ENCODE measurements at regions not wholly inside any gene's neighbourhood (a gene's known extent, or its start where the extent isn't known, plus 50 kb on each side); places are given as distances from the start of the nearest gene placed in this dataset.

GRCh38 chr6:63460971-63461370, 111.3 kb upstream of the LOC128125822 start:
- H3K4me1 ChIP-seq, result no peaks in the 10 kb centered on the region
- H3K9me3 ChIP-seq (ENCODE audit: control insufficient read depth, low read length), result no peaks in the 10 kb centered on the region
- H3K4me2 ChIP-seq (ENCODE audit: low read length), result no peak overlapping the region
- no peak for TF ChIP-seq CTCF (IDR thresholded peaks at IDR 0.05)
- no peak overlapping the region for H3K27ac ChIP-seq
- no peaks in the 10 kb centered on the region for H3K27me3 ChIP-seq (ENCODE audit: control insufficient read depth, insufficient read depth, low read length)
- no peak overlapping the region for H2AFZ ChIP-seq
- no peak overlapping the region for H3K9ac ChIP-seq
- no peak overlapping the region for H3K4me3 ChIP-seq (ENCODE audit: low read depth, low read length)
- H3K79me2 ChIP-seq, result no peaks in the 10 kb centered on the region
- H3K36me3 ChIP-seq (ENCODE audit: control insufficient read depth, insufficient read depth, low read length), result no peaks in the 10 kb centered on the region

- Histone ChIP-seq H3K9ac (no peak overlapping the region), H3K27me3 (ENCODE audit: control insufficient read depth, insufficient read depth, low read length) (no peaks in the 10 kb centered on the region), H3K4me1 (no peaks in the 10 kb centered on the region), H3K27ac (no peak overlapping the region), H3K79me2 (no peaks in the 10 kb centered on the region), H3K9me3 (ENCODE audit: control insufficient read depth, low read length) (no peaks in the 10 kb centered on the region), H3K4me2 (ENCODE audit: low read length) (no peak overlapping the region), H2AFZ (no peak overlapping the region), H3K36me3 (ENCODE audit: control insufficient read depth, insufficient read depth, low read length) (no peaks in the 10 kb centered on the region), H3K4me3 (ENCODE audit: low read depth, low read length) (no peak overlapping the region)
- TF ChIP-seq CTCF (IDR thresholded peaks at IDR 0.05), result no peak
These were observed 108.2 kb upstream of the LOC128125822 start for GRCh38 chr6:63464060-63464459.

GRCh38 chr6:63465750-63466149, 106.5 kb upstream of the LOC128125822 start:
- Histone ChIP-seq H3K4me3 (ENCODE audit: low read depth, low read length) (no peak overlapping the region), H3K9ac (no peak overlapping the region), H3K4me1 (no peaks in the 10 kb centered on the region), H3K9me3 (ENCODE audit: control insufficient read depth, low read length) (no peaks in the 10 kb centered on the region), H3K4me2 (ENCODE audit: low read length) (no peak overlapping the region), H3K79me2 (no peaks in the 10 kb centered on the region), H2AFZ (no peak overlapping the region), H3K27me3 (ENCODE audit: control insufficient read depth, insufficient read depth, low read length) (no peaks in the 10 kb centered on the region), H3K27ac (no peak overlapping the region), H3K36me3 (ENCODE audit: control insufficient read depth, insufficient read depth, low read length) (no peaks in the 10 kb centered on the region)
- TF ChIP-seq CTCF (IDR thresholded peaks at IDR 0.05), result no peak

- H3K9me3 ChIP-seq (ENCODE audit: control insufficient read depth, low read length), result no peaks in the 10 kb centered on the region
These were observed 106.0 kb upstream of the LOC128125822 start for GRCh38 chr6:63466242-63466733.

More at GRCh38 chr6:63466242-63466733, 106.0 kb upstream of the LOC128125822 start:
- Histone ChIP-seq H3K9ac (no peak overlapping the region), H3K79me2 (no peaks in the 10 kb centered on the region), H3K4me1 (no peaks in the 10 kb centered on the region), H3K27me3 (ENCODE audit: control insufficient read depth, insufficient read depth, low read length) (no peaks in the 10 kb centered on the region), H3K36me3 (ENCODE audit: control insufficient read depth, insufficient read depth, low read length) (no peaks in the 10 kb centered on the region), H3K27ac (no peak overlapping the region), H3K4me2 (ENCODE audit: low read length) (no peak overlapping the region), H3K4me3 (ENCODE audit: low read depth, low read length) (no peak overlapping the region), H2AFZ (no peak overlapping the region)
- TF ChIP-seq CTCF (IDR thresholded peaks at IDR 0.05), result no peak

All from parathyroid adenoma (tissue), 2 donors.